Suppressor macrophage treated with lipopolysaccharide for 1 hour (primary cell): ENCODE measurements at regions not wholly inside any gene's neighbourhood (a gene's known extent, or its start where the extent isn't known, plus 50 kb on each side); places are given as distances from the start of the nearest gene placed in this dataset.
"Not testable (repeated sequence)": the region's sequence is repeated elsewhere in the genome, so short reads cannot be mapped to it uniquely, and the experiment has no call there.

Source experiments
- DNase-seq, 3 donors: peaks; one replicate each; pipeline ENCODE4 v3.0.0-alpha.2; 2020 to 2022

GRCh38 chr15:83335542-83335941 is 51.1 kb upstream of the BNC1 start:
- DNase-seq: not testable (repeated sequence)

- DNase-seq: no peak
Measured at GRCh38 chr15:83339396-83339795, 54.9 kb upstream of the BNC1 start.

- no peak for DNase-seq
Measured at GRCh38 chr15:83340087-83340486, 55.6 kb upstream of the BNC1 start.

- no peak for DNase-seq
Measured at GRCh38 chr15:83346342-83346741, 61.9 kb upstream of the BNC1 start.

- DNase-seq: no peak
Measured at GRCh38 chr15:83352119-83352518, 67.7 kb upstream of the BNC1 start.

- no peak for DNase-seq
Measured at GRCh38 chr15:83356501-83357399, 72.3 kb upstream of the BNC1 start.

- no peak for DNase-seq
Measured at GRCh38 chr15:83358972-83359564, 74.6 kb upstream of the BNC1 start.

GRCh38 chr15:83362706-83363105 is 78.2 kb upstream of the BNC1 start:
- no peak for DNase-seq

GRCh38 chr15:83364501-83364900 is 80.0 kb upstream of the BNC1 start:
- no peak for DNase-seq

- DNase-seq: peak; percentile 75 to 84 (median 83)
Measured at GRCh38 chr15:83365370-83365938, 81.0 kb upstream of the BNC1 start.

- no peak for DNase-seq
Measured at GRCh38 chr15:83372434-83372891, 74.7 kb upstream of the SH3GL3 start.

GRCh38 chr15:83378921-83379578 is 68.1 kb upstream of the SH3GL3 start:
- DNase-seq: no peak

- no peak for DNase-seq
Measured at GRCh38 chr15:83379579-83379959, 67.6 kb upstream of the SH3GL3 start.

GRCh38 chr15:83380059-83380458 is 67.1 kb upstream of the SH3GL3 start:
- DNase-seq: no peak

GRCh38 chr15:83380682-83381081 is 66.5 kb upstream of the SH3GL3 start:
- peak; percentile 37 to 58 (median 54) for DNase-seq

- DNase-seq: not testable (repeated sequence)
Measured at GRCh38 chr15:83383608-83384139, 63.5 kb upstream of the SH3GL3 start.

- DNase-seq: no peak
Measured at GRCh38 chr15:83396101-83396500, 51.0 kb upstream of the SH3GL3 start.
